IMR-90 (cell line): ENCODE measurements at regions not wholly inside any gene's neighbourhood (a gene's known extent, or its start where the extent isn't known, plus 50 kb on each side); places are given as distances from the start of the nearest gene placed in this dataset.

Source experiments
- CHD1 ChIP-seq: IDR thresholded peaks from 2 replicates; pipeline ENCODE4 v1.6.1; 2012; ENCODE audit warnings: low read depth, low read length, improper control_type of control experiment
- POLR2A ChIP-seq: IDR thresholded peaks from 2 replicates; pipeline ENCODE4 v1.6.1; 2012; ENCODE audit warnings: mild to moderate bottlenecking, low read depth, low read length
- RCOR1 ChIP-seq: IDR thresholded peaks from 2 replicates; pipeline ENCODE4 v1.6.1; 2012; ENCODE audit warnings: mild to moderate bottlenecking, low read length, improper control_type of control experiment; ENCODE audit not compliant: insufficient replicate concordance

- TF ChIP-seq RCOR1: no peak
- TF ChIP-seq CHD1: no peak
- TF ChIP-seq POLR2A: no peak
Measured at GRCh38 chr5:118088448-118088847, 899.9 kb downstream of the DTWD2 start.
